GM12892 (cell line): ENCODE measurements at regions not wholly inside any gene's neighbourhood (a gene's known extent, or its start where the extent isn't known, plus 50 kb on each side); places are given as distances from the start of the nearest gene placed in this dataset.

Experiments used
- POLR2A ChIP-seq: IDR thresholded peaks from 2 replicates; pipeline ENCODE4 v1.6.1; 2011; ENCODE audit warnings: low read depth, low read length, control low read depth
- TAF1 ChIP-seq: IDR thresholded peaks from 2 replicates; pipeline ENCODE4 v1.6.1; 2011; ENCODE audit warnings: low read depth, mild to moderate bottlenecking, control low read depth, low read length, borderline replicate concordance

DNA sequence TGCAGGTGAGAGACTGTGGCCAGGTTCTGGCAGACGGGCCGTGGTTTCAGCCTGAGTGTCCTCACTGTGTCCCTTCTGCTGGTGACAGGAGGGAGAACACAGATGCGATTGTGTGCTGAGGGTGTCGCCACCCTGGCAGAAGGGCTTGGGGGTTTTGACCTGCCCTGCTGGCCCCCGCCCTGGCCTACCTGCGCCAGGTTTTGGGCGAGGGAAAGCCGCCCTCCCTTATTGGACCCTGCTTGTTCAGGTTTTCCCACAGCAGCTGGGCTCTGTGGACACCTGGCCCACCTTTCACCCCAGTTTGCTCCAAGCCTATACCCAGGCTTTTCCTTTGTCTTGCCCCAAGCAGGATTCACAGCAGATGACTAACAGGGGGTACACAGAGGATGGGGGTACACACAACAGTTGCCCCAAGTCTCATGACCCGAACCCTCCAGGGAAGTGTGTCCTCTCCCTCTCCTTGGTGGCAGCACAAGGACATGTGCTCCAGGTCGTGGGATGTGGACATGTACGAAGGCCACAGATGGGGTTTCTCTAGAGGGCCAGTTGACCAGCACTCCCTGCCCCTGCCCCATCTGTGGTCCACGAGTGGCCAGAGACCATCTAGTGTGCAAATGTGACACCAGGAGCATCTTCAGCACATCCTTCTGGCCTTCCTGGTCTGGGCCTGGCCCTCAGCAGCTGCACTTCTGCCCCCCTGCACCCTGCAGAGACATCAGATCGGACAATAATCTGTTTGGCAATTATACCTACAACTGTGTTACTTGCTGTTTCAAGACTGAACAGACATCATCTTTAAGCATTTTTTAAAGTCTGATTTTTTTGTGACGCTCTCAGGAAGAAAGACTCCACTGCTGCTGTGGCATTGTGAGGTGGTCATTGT, 265.8 kb upstream of the IRX4 start:
- TF ChIP-seq TAF1 = no peak
- no peak for TF ChIP-seq POLR2A
